Peyer's patch (tissue), 4 donors: ENCODE measurements at regions not wholly inside any gene's neighbourhood (a gene's known extent, or its start where the extent isn't known, plus 50 kb on each side); places are given as distances from the start of the nearest gene placed in this dataset.

Experiments used
- DNase-seq, 3 donors: peaks; one replicate each; pipeline ENCODE4 v3.0.0-alpha.2; 2017 to 2019
- H3K27ac ChIP-seq, 4 donors: fragments of 200-600 bp; sonication (generic); one replicate each; pipeline ENCODE4 v1.5.1; 2016 to 2019
- H3K27me3 ChIP-seq, 2 donors: fragments of 200-600 bp; sonication (generic); one replicate each; pipeline ENCODE4 v1.5.1; 2019
- H3K36me3 ChIP-seq, 3 donors: fragments of 200-600 bp; sonication (generic); one replicate each; pipeline ENCODE4 v1.5.1; 2016 to 2019
- H3K4me1 ChIP-seq, 4 donors: fragments of 200-600 bp; sonication (generic); one replicate each; pipeline ENCODE4 v1.5.1; 2016 to 2019
- H3K4me3 ChIP-seq, 4 donors: fragments of 200-600 bp; sonication (generic); 1 replicate in 3 of 4; 2 replicates in 1 of 4; pipeline ENCODE4 v1.5.1; 2016 to 2019; ENCODE audit warnings: mild to moderate bottlenecking in 1 of 4
- H3K9me3 ChIP-seq, 4 donors: fragments of 200-600 bp; sonication (generic); one replicate each; pipeline ENCODE4 v1.5.1; 2016 to 2019; ENCODE audit warnings: mild to moderate bottlenecking in 1 of 4
- POLR2A ChIP-seq, 2 donors: fragments of 450-650 bp; IDR thresholded peaks; one replicate each; pipeline ENCODE4 v1.5.1; 2017; ENCODE audit warnings: antibody characterized with exemption in 2 of 2, mild to moderate bottlenecking in 2 of 2, moderate library complexity in 2 of 2
- TF ChIP-seq, protein P1 (sequence below), 6 experiments: fragments of 450-650 bp in 4 of 6; fragments of 200-600 bp in 2 of 6; sonication (generic) in 1 of 6; IDR thresholded peaks; one replicate each; pipeline ENCODE4 v1.5.1; 2017 to 2019; ENCODE audit warnings: antibody characterized with exemption in 6 of 6, mild to moderate bottlenecking in 3 of 6, moderate library complexity in 1 of 6

DNA sequence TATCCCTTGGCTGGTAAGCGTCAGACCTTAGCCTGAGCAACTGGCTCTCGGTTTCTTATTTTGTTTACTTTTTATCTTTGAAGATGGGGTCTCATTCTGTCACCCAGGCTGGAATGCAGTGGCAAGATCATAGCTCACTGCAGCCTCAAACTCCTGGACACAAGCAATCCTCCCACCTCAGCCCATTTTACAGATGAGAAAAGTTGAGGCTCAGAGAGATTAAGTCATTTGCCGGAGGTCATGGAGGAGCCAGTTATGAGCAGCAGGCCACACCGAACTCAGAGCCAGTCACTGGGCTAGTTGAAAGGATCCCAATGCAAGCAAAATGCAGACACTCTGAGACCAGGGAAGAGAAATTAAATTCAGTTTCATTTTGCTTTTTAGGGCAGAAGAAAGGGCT, 293.6 kb downstream of the SHQ1 start:
- H3K36me3 ChIP-seq: no peaks in the 10 kb centered on the region
- H3K4me3 ChIP-seq: no peak overlapping the region
- no peak overlapping the region for H3K27ac ChIP-seq
- no peaks in the 10 kb centered on the region for H3K27me3 ChIP-seq
- H3K4me1 ChIP-seq: no peaks in the 10 kb centered on the region
- H3K9me3 ChIP-seq: no peaks in the 10 kb centered on the region
- TF ChIP-seq, protein P1, sequence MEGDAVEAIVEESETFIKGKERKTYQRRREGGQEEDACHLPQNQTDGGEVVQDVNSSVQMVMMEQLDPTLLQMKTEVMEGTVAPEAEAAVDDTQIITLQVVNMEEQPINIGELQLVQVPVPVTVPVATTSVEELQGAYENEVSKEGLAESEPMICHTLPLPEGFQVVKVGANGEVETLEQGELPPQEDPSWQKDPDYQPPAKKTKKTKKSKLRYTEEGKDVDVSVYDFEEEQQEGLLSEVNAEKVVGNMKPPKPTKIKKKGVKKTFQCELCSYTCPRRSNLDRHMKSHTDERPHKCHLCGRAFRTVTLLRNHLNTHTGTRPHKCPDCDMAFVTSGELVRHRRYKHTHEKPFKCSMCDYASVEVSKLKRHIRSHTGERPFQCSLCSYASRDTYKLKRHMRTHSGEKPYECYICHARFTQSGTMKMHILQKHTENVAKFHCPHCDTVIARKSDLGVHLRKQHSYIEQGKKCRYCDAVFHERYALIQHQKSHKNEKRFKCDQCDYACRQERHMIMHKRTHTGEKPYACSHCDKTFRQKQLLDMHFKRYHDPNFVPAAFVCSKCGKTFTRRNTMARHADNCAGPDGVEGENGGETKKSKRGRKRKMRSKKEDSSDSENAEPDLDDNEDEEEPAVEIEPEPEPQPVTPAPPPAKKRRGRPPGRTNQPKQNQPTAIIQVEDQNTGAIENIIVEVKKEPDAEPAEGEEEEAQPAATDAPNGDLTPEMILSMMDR (IDR thresholded peaks at IDR 0.05): no peak
- TF ChIP-seq POLR2A (IDR thresholded peaks at IDR 0.05): no peak
- DNase-seq: no peak

DNA sequence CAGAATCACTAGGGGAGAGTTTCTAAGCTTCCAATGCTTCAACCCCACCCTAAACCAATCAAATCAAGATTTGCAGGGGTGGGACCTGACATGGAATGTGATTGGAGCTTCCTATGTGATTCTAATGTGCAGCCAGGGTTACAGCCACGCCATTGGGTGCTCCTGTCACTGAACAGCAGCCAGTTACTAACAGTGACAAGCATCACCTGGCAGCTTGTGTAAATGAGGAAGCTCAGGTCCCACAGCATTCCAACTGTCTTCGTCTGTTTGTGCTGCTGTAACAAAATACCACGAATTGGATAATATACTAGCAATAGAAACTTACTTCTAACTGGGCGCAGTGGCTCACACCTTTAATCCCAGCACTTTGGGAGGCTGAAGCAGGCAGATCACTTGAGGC, 294.9 kb downstream of the SHQ1 start:
- no peaks in the 10 kb centered on the region for H3K36me3 ChIP-seq
- no peak overlapping the region for H3K4me3 ChIP-seq
- H3K4me1 ChIP-seq: no peaks in the 10 kb centered on the region
- no peak overlapping the region for H3K27ac ChIP-seq
- DNase-seq: no peak
- H3K27me3 ChIP-seq: no peaks in the 10 kb centered on the region
- no peaks in the 10 kb centered on the region for H3K9me3 ChIP-seq
- no peak for TF ChIP-seq POLR2A (IDR thresholded peaks at IDR 0.05)
- TF ChIP-seq, protein P1 (IDR thresholded peaks at IDR 0.05): no peak

DNA sequence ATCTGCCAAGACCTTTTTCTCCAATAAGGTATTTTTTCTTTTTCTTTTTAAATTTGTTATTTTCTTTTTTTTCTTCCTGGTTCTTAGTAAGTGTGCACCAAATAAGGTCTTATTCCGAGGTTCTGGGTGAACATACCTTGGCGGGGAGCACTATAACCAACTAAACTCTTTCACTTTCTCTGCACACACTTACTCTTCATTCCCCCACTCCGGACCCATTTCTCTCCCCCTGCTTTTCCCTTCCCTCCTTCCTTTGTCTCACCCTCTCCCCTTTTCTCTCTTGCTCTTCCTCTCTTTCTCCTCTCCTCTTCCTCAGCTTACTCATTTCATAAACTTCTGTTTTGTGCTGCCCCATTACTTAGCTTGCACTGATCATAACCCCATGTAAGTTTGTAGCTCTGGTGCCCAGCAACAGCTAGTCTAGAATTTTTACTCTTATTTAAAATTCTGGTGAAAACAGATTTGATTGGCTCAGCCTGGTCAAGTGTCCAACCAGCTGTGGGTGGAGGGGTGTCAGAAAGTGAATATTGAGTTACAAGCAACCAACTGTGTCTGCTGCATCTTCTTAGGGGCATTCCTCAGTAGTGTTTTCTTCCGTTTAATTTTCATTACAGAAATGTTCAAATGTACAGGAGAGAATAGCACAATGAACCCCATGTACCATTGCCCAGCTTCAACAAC, 297.5 kb downstream of the SHQ1 start:
- Histone ChIP-seq H3K9me3 (no peaks in the 10 kb centered on the region), H3K27ac (no peak overlapping the region), H3K4me3 (no peak overlapping the region), H3K27me3 (no peaks in the 10 kb centered on the region), H3K4me1 (no peaks in the 10 kb centered on the region), H3K36me3 (no peaks in the 10 kb centered on the region)
- DNase-seq: no peak
- TF ChIP-seq, protein P1 (IDR thresholded peaks at IDR 0.05): no peak
- no peak for TF ChIP-seq POLR2A (IDR thresholded peaks at IDR 0.05)

DNA sequence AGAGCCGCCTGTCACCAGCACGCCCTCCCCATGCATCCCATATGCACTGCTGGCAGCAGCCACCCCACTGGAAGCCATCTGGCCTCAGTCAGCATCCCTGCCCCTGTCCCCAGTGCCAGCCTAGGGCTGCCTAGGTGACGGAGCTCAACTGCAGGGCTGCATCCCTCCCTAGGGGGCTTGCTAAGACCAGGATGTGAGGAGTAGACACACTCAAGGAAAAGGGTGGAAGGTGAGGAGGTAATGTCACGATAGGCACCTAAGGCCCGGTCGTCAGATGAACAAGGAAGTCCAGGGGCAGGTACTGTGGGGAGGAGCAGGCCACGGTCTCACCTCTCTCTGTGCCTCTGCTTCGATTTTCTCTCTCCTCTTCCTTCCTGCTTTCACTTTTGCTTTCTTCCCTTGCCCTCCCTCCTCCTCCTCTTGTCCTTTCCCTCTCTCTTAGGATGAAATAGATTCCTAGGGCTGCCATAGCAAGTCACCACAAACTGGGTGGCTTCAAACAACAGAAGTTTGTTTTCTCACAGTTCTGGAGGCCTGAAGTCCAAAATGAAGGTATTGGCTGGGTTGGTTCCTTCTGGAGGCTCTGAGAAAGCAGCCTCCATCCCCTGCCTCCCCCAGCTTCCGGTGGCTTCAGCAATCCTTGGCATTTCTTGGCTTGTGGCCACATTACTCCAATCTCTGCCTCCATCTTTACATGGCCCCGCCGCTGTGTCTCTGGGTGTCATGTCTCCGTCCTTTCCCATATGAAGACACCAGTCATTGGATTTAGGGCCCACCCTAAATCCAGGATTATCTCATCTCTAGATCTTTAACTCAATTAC, 298.3 kb downstream of the SHQ1 start:
- H3K4me3 ChIP-seq: peak overlapping the region in 3 of 4 donors; percentile 7 to 24 (median 9)

DNA sequence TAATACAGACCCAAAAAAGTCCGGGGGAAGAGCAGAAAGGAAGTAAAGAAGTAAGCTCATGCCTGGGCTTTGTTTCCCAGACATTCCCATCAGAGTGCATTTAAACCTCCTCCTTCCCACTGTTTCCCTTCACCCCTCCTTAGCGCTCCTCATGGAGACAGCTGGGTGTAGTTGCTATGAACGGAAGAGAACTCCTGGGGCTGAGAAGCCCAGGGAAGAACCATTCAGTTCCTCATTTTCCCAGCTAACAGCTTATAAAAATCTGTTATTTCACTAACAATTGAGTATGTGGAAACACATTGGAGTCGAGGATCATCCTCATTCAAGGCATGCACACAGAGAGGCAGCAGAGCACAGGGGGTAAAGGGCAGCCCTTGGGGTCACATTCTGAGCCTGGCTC, 299.3 kb downstream of the SHQ1 start:
- no peaks in the 10 kb centered on the region for H3K27me3 ChIP-seq
- no peak overlapping the region for H3K27ac ChIP-seq
- DNase-seq: no peak
- H3K9me3 ChIP-seq: no peaks in the 10 kb centered on the region
- H3K4me1 ChIP-seq: no peaks in the 10 kb centered on the region
- TF ChIP-seq, protein P1 (IDR thresholded peaks at IDR 0.05): no peak
- no peak for TF ChIP-seq POLR2A (IDR thresholded peaks at IDR 0.05)
- H3K4me3 ChIP-seq: no peak overlapping the region
- H3K36me3 ChIP-seq: no peaks in the 10 kb centered on the region

More for the DNA sequence above, 298.3 kb downstream of the SHQ1 start:
- H3K27ac ChIP-seq: no peak overlapping the region
- H3K4me1 ChIP-seq: no peaks in the 10 kb centered on the region
- no peak for DNase-seq
- H3K27me3 ChIP-seq: no peaks in the 10 kb centered on the region
- TF ChIP-seq POLR2A (IDR thresholded peaks at IDR 0.05): no peak
- TF ChIP-seq, protein P1 (IDR thresholded peaks at IDR 0.05): no peak
- H3K9me3 ChIP-seq: no peaks in the 10 kb centered on the region
- no peaks in the 10 kb centered on the region for H3K36me3 ChIP-seq
